Epidermal melanocyte (primary cell): ENCODE measurements at regions not wholly inside any gene's neighbourhood (a gene's known extent, or its start where the extent isn't known, plus 50 kb on each side); places are given as distances from the start of the nearest gene placed in this dataset.
A peak's percentile ranks its signal among the peaks of the same experiment; 100 is the strongest.

Experiments used
- DNase-seq: peaks from one replicate; pipeline ENCODE4 v3.0.0; 2011; ENCODE audit warnings: low spot score; ENCODE audit not compliant: insufficient read length

- no peak for DNase-seq
These were observed 417.7 kb downstream of the FLRT2 start for GRCh38 chr14:85947461-85948139.

- DNase-seq: no peak
These were observed 413.2 kb downstream of the FLRT2 start for GRCh38 chr14:85943192-85943591.

- DNase-seq: no peak
These were observed 404.9 kb downstream of the FLRT2 start for GRCh38 chr14:85934886-85935254.

- no peak for DNase-seq
These were observed 404.4 kb downstream of the FLRT2 start for GRCh38 chr14:85934123-85934885.

GRCh38 chr14:85921241-85921640 lies 391.3 kb downstream of the FLRT2 start:
- no peak for DNase-seq

- DNase-seq: no peak
These were observed 387.8 kb downstream of the FLRT2 start for GRCh38 chr14:85917716-85918115.

- no peak for DNase-seq
These were observed 385.8 kb downstream of the FLRT2 start for GRCh38 chr14:85915711-85916110.

GRCh38 chr14:85912141-85912540 lies 382.2 kb downstream of the FLRT2 start:
- no peak for DNase-seq

- no peak for DNase-seq
These were observed 381.1 kb downstream of the FLRT2 start for GRCh38 chr14:85911044-85911443.

- no peak for DNase-seq
These were observed 379.6 kb downstream of the FLRT2 start for GRCh38 chr14:85909581-85909980.

- DNase-seq: no peak
These were observed 377.6 kb downstream of the FLRT2 start for GRCh38 chr14:85907536-85907935.

- DNase-seq: no peak
These were observed 367.9 kb downstream of the FLRT2 start for GRCh38 chr14:85897808-85898207.

- DNase-seq: no peak
These were observed 365.7 kb downstream of the FLRT2 start for GRCh38 chr14:85895603-85896002.

- DNase-seq: no peak
These were observed 362.3 kb downstream of the FLRT2 start for GRCh38 chr14:85892251-85892650.

GRCh38 chr14:85883966-85884365 lies 354.0 kb downstream of the FLRT2 start:
- peak; percentile 43 for DNase-seq

- no peak for DNase-seq
These were observed 353.2 kb downstream of the FLRT2 start for GRCh38 chr14:85883101-85883500.

GRCh38 chr14:85881935-85882334 lies 352.0 kb downstream of the FLRT2 start:
- no peak for DNase-seq

- no peak for DNase-seq
These were observed 348.9 kb downstream of the FLRT2 start for GRCh38 chr14:85878874-85879273.

GRCh38 chr14:85873006-85873405 lies 343.1 kb downstream of the FLRT2 start:
- no peak for DNase-seq

GRCh38 chr14:85867450-85867849 lies 337.5 kb downstream of the FLRT2 start:
- DNase-seq: no peak

GRCh38 chr14:85865701-85866100 lies 335.8 kb downstream of the FLRT2 start:
- no peak for DNase-seq

GRCh38 chr14:85858634-85859033 lies 328.7 kb downstream of the FLRT2 start:
- DNase-seq: no peak

- DNase-seq: no peak
These were observed 326.5 kb downstream of the FLRT2 start for GRCh38 chr14:85856430-85856829.
